NAMALWA (cell line): ENCODE measurements at regions not wholly inside any gene's neighbourhood (a gene's known extent, or its start where the extent isn't known, plus 50 kb on each side); places are given as distances from the start of the nearest gene placed in this dataset.
"Not testable (repeated sequence)": the region's sequence is repeated elsewhere in the genome, so short reads cannot be mapped to it uniquely, and the experiment has no call there.

Experiments
- DNase-seq: peaks from one replicate; pipeline ENCODE4 v3.0.0-alpha.2; 2015; ENCODE audit warnings: low spot score

- DNase-seq, result not testable (repeated sequence)
Measured at GRCh38 chr9:106260908-106261307, 566.6 kb downstream of the TMEM38B start.

- no peak for DNase-seq
Measured at GRCh38 chr9:106277966-106278365, 583.6 kb downstream of the TMEM38B start.

GRCh38 chr9:106283769-106284168 is 579.2 kb upstream of the ZNF462 start:
- DNase-seq, result no peak

GRCh38 chr9:106284296-106284695 is 578.7 kb upstream of the ZNF462 start:
- no peak for DNase-seq

GRCh38 chr9:106286249-106286648 is 576.7 kb upstream of the ZNF462 start:
- DNase-seq, result peak; percentile 8

- no peak for DNase-seq
Measured at GRCh38 chr9:106287091-106287631, 575.8 kb upstream of the ZNF462 start.

- no peak for DNase-seq
Measured at GRCh38 chr9:106287731-106288130, 575.2 kb upstream of the ZNF462 start.

GRCh38 chr9:106288689-106289088 is 574.3 kb upstream of the ZNF462 start:
- DNase-seq, result no peak

- no peak for DNase-seq
Measured at GRCh38 chr9:106291786-106292185, 571.2 kb upstream of the ZNF462 start.

GRCh38 chr9:106296426-106296825 is 566.5 kb upstream of the ZNF462 start:
- no peak for DNase-seq

GRCh38 chr9:106298997-106299396 is 564.0 kb upstream of the ZNF462 start:
- DNase-seq, result no peak

- no peak for DNase-seq
Measured at GRCh38 chr9:106304401-106304920, 558.5 kb upstream of the ZNF462 start.

- no peak for DNase-seq
Measured at GRCh38 chr9:106305428-106306133, 557.4 kb upstream of the ZNF462 start.

GRCh38 chr9:106307670-106308069 is 555.3 kb upstream of the ZNF462 start:
- no peak for DNase-seq

GRCh38 chr9:106309925-106310324 is 553.0 kb upstream of the ZNF462 start:
- DNase-seq, result no peak

- no peak for DNase-seq
Measured at GRCh38 chr9:106310782-106311181, 552.2 kb upstream of the ZNF462 start.

- DNase-seq, result no peak
Measured at GRCh38 chr9:106312906-106313305, 550.1 kb upstream of the ZNF462 start.

GRCh38 chr9:106314476-106314875 is 548.5 kb upstream of the ZNF462 start:
- DNase-seq, result no peak

- no peak for DNase-seq
Measured at GRCh38 chr9:106321394-106322180, 541.4 kb upstream of the ZNF462 start.

GRCh38 chr9:106322706-106323245 is 540.2 kb upstream of the ZNF462 start:
- no peak for DNase-seq

GRCh38 chr9:106324053-106324585 is 538.8 kb upstream of the ZNF462 start:
- no peak for DNase-seq

GRCh38 chr9:106324591-106325280 is 538.2 kb upstream of the ZNF462 start:
- DNase-seq, result no peak
